ENCODE measurements at regions not wholly inside any gene's neighbourhood (a gene's known extent, or its start where the extent isn't known, plus 50 kb on each side); places are given as distances from the start of the nearest gene placed in this dataset.

DNA sequence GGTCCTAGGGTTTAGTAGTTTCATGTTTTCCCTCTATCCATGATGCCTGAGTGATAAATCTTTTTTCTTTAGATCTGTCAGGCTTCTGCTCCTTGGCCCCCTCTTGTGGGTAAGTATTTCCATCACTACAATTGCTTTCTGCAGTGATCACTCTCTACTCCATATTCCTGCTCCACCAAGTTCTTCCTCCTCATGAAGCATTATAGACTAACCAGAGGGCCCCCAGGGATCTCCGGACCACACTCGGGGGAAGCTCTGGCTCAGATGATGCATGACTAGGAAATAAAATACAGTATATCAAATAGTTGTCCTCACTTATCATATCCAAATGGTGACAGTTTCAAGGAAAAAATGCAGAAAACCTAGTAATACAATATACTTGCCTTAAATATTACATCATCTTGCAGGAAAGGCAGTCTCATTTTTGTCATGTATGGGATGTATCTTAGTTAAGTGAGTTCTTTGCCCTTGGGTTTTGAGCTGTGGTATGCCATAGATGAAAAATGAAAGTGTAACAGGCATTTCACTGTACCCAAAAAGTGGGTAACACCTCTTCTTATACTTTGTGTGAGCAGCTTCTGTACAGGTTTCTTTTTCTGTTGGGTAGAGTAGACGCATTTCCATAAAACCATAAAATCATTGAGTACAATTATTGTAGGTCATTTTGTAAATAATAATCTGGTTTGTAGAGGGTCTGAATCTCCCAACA, 200.9 kb upstream of the EYA4 start:
- Histone ChIP-seq H3K4me3 (replicated peaks; ENCODE audit: low read depth, low read length) (no peak overlapping the region), H3K27me3 (replicated peaks; ENCODE audit: control insufficient read depth, insufficient read depth, low read length) (no peaks in the 10 kb centered on the region; the same call in 1 of the 2 replicates), H3K36me3 (ENCODE audit: control insufficient read depth, insufficient read depth, low read length) (no peaks in the 10 kb centered on the region)
- DNase-seq (ENCODE audit: extremely low read depth, insufficient read length) = peak; percentile 0
- TF ChIP-seq, protein P1, sequence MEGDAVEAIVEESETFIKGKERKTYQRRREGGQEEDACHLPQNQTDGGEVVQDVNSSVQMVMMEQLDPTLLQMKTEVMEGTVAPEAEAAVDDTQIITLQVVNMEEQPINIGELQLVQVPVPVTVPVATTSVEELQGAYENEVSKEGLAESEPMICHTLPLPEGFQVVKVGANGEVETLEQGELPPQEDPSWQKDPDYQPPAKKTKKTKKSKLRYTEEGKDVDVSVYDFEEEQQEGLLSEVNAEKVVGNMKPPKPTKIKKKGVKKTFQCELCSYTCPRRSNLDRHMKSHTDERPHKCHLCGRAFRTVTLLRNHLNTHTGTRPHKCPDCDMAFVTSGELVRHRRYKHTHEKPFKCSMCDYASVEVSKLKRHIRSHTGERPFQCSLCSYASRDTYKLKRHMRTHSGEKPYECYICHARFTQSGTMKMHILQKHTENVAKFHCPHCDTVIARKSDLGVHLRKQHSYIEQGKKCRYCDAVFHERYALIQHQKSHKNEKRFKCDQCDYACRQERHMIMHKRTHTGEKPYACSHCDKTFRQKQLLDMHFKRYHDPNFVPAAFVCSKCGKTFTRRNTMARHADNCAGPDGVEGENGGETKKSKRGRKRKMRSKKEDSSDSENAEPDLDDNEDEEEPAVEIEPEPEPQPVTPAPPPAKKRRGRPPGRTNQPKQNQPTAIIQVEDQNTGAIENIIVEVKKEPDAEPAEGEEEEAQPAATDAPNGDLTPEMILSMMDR (IDR thresholded peaks at IDR 0.05; ENCODE audit: insufficient read depth, low read length, poor library complexity, severe bottlenecking) = peak; percentile 37

DNA sequence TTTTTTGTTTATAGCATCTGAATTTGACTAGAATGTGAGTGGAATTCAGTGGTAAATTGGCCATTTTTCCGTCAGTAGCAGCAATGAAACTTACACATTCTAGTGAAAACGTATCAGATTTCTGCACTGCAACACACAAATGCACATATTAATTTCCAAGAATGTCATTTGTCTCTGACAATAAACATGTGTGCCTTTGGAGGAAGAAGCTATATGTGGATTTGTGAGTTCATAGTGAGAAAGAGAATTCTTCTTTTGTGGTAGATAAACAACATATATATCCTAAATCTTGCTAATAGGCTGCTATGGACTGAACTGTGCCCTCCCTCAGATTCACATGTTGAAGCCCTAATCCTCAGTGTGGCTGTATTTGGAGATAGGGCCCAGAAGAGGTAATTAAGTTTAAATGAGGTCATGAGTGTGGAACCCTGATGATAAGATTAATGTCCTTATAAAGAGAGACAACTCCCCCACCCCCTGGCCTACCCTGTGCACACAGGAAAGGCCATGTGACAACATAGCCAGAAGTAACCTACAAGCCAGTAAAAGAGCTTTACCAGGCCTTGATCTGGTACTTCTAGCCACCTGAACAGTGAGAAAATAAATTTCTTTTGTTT, 200.2 kb upstream of the EYA4 start:
- no peaks in the 10 kb centered on the region for H3K36me3 ChIP-seq (ENCODE audit: control insufficient read depth, insufficient read depth, low read length)
- no peaks in the 10 kb centered on the region; the same call in 1 of the 2 replicates for H3K27me3 ChIP-seq (replicated peaks; ENCODE audit: control insufficient read depth, insufficient read depth, low read length)
- no peak for DNase-seq (ENCODE audit: extremely low read depth, insufficient read length)
- TF ChIP-seq, protein P1 (IDR thresholded peaks at IDR 0.05; ENCODE audit: insufficient read depth, low read length, poor library complexity, severe bottlenecking) = no peak
- H3K4me3 ChIP-seq (replicated peaks; ENCODE audit: low read depth, low read length) = no peak overlapping the region

DNA sequence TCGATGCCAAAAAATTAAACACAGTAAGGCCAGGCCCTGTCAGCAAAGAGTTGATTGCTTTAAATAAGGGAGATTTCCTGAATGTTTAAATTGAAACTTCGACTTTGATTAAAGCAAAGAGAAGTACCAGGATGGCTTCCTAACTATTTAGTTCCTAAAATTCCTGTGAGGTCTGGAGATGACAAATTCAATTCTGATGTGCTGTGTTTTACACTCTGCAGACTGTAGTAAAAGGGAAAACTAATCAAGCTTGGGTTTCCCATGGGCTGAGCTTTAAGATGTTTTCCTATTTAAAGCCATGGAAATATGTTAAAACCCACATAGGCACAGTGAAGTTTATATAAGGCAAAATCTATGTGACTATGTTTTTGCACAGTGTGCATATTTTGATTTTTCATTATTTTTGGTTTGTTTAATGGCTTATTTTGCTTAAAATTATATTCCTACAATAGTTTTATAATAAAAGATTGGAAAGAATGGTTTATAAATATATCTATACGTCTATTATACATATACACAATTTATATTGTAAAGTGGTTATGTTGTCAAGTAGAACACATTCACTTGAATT, 198.5 kb upstream of the EYA4 start:
- no peak for DNase-seq (ENCODE audit: extremely low read depth, insufficient read length)
- no peaks in the 10 kb centered on the region; the same call in 1 of the 2 replicates for H3K27me3 ChIP-seq (replicated peaks; ENCODE audit: control insufficient read depth, insufficient read depth, low read length)
- H3K36me3 ChIP-seq (ENCODE audit: control insufficient read depth, insufficient read depth, low read length) = no peaks in the 10 kb centered on the region
- no peak overlapping the region for H3K4me3 ChIP-seq (replicated peaks; ENCODE audit: low read depth, low read length)
- TF ChIP-seq, protein P1 (IDR thresholded peaks at IDR 0.05; ENCODE audit: insufficient read depth, low read length, poor library complexity, severe bottlenecking) = no peak

DNA sequence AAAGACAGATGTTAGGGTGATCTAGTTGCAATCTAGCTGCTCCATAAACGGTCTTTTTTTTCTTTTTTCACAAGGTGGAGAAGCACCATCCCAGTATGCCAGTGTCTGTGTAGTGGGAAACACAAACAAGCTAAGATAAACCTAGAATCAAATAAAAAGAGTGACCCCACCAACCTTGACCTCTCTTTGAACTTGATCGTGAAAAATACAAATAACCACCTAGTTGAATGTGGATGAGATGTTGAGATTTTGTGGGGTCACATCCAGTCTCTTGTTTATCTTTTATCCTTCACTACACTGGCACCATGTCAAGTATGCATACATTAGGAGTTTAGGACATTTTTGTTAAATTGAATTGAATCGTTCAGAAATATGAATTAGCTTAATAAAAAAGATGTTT, 194.6 kb upstream of the EYA4 start:
- H3K4me3 ChIP-seq (replicated peaks; ENCODE audit: low read depth, low read length) = no peak overlapping the region
- no peaks in the 10 kb centered on the region; the same call in 1 of the 2 replicates for H3K27me3 ChIP-seq (replicated peaks; ENCODE audit: control insufficient read depth, insufficient read depth, low read length)
- TF ChIP-seq, protein P1 (IDR thresholded peaks at IDR 0.05; ENCODE audit: insufficient read depth, low read length, poor library complexity, severe bottlenecking) = no peak

DNA sequence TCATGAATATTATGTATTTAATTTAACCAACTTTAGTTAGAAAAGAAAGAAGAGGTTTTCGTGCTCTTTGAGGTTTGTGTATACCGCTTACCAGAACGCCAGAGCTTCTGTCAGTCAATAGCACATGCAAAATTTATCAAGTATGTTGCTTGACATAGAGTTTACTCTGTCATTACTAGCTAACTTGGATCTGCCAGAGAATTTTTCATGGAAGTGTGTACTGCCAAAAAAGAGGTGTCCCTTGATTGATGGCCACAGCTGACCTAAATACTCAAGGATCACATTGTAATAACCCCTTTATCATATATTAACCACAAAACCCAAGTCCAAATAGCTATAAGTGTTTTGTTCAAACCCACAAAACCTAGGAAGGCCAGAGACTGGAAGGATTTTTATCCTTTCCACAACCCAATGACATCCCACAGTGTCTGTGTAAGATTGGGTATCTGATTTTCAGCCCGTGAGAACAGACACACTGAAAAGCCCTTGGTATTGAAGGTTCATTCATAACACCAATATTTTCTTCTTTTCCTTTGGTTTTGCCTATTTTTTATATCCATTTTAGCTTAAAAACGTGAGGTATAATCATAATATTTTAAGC, 194.0 kb upstream of the EYA4 start:
- Histone ChIP-seq H3K36me3 (ENCODE audit: control insufficient read depth, insufficient read depth, low read length) (no peaks in the 10 kb centered on the region), H3K27me3 (replicated peaks; ENCODE audit: control insufficient read depth, insufficient read depth, low read length) (no peaks in the 10 kb centered on the region; the same call in 1 of the 2 replicates), H3K4me3 (replicated peaks; ENCODE audit: low read depth, low read length) (no peak overlapping the region)
- DNase-seq (ENCODE audit: extremely low read depth, insufficient read length) = no peak
- TF ChIP-seq, protein P1 (IDR thresholded peaks at IDR 0.05; ENCODE audit: insufficient read depth, low read length, poor library complexity, severe bottlenecking) = no peak

More for the DNA sequence above, 194.6 kb upstream of the EYA4 start:
- no peaks in the 10 kb centered on the region for H3K36me3 ChIP-seq (ENCODE audit: control insufficient read depth, insufficient read depth, low read length)
- no peak for DNase-seq (ENCODE audit: extremely low read depth, insufficient read length)
